NCI-H2081 (cell line): ENCODE measurements at regions not wholly inside any gene's neighbourhood (a gene's known extent, or its start where the extent isn't known, plus 50 kb on each side); places are given as distances from the start of the nearest gene placed in this dataset.
A peak's percentile ranks its signal among the peaks of the same experiment; 100 is the strongest.
"Not testable (repeated sequence)": the region's sequence is repeated elsewhere in the genome, so short reads cannot be mapped to it uniquely, and the experiment has no call there.

Experiments
- DNase-seq, 2 experiments: peaks; one replicate each; lab custom pipeline; 2025; lab: John Stamatoyannopoulos, UW

GRCh38 chr4:18670034-18670433 is 648.5 kb upstream of the LCORL start:
- DNase-seq = no peak

DNA sequence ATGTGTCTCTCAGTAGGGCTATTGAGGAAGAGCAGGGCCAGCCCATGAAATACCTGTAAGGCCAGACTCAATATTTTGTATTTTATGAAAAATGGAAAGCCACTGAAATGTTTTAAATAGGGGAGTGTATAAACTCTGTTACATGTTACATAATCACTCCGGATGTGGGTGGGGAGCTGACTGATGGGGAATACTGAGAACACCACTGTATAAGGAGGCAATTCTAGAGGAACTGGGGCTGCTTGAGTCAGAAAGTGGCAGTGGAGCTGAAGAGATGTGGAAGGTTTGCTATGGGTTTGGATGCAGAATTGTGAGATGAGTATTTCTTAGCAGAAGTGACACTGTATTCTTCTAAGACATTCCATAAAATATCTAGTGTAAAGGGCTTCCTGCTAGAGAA is 647.8 kb upstream of the LCORL start:
- DNase-seq = no peak

- no peak for DNase-seq
Measured at GRCh38 chr4:18666322-18666721, 644.8 kb upstream of the LCORL start.

DNA sequence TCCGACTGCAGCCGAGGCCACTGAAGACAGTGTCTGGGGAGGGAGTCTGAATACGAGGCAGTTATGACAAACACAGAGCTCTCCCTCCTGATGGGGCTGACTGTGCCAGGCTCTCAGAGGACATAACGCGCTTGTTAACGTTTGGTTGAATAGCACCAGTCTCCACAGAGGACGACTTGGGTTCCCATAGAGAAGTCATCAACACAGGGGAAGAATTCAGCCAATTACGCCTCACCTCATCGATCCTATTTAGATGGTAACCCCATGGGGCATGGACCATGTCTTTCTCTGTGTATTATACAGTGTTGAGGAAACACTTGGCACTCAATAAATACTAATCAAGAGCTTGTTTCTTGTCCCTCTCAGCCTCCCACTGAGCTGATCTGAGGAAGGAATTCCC is 642.6 kb upstream of the LCORL start:
- DNase-seq = no peak

DNA sequence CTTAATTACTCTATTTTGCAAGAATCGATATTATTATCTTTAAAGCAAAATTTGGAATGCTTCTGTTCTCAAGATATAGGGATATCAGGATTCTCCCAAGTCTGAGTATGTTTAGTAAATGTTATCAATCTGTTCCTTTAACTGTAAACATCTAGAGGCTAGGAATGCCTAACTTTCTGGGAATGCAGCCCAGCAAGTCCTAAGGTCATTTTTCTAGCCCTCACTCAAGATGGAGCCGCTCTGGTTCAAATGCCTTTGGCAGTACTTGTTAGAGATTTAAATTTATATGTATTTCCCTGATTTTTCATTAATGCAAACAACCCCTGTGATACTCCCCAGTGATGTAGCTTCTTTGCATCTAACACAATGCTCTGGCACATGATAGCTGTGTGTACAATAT is 623.8 kb upstream of the LCORL start:
- DNase-seq = no peak

- DNase-seq = no peak
Measured at GRCh38 chr4:18641334-18641733, 619.8 kb upstream of the LCORL start.

- DNase-seq = no peak
Measured at GRCh38 chr4:18638031-18638430, 616.5 kb upstream of the LCORL start.

- no peak for DNase-seq
Measured at GRCh38 chr4:18636001-18636585, 614.5 kb upstream of the LCORL start.

GRCh38 chr4:18635531-18635930 is 614.0 kb upstream of the LCORL start:
- no peak for DNase-seq

GRCh38 chr4:18631586-18631985 is 610.0 kb upstream of the LCORL start:
- no peak for DNase-seq

- no peak for DNase-seq
Measured at GRCh38 chr4:18630218-18631110, 608.9 kb upstream of the LCORL start.

DNA sequence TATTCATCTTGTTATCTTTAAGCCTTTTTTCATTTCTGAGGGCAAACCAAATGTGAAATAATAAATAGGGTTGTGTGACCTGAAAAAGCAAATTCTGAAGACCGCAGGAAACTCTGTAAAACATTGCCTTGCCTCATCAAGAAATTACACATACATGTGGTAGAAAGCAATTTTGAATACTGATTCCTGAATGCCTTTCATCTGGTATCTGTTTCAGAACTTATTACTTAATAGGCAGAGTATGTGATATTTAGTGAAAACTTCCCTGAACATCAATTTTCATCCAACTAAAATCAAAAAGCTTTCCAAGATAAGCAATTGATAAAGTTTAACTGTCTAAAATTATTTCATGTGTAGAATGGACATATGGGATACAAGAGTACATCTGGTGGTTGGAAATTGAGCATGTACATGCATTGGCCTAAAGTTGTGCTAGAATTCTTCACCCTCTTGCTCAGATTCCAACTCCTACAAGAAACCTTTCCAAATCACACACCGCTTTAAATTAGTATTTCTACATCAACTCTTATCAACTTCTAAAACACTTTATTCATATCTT is 606.0 kb upstream of the LCORL start:
- no peak for DNase-seq

GRCh38 chr4:18626996-18627395 is 605.4 kb upstream of the LCORL start:
- no peak for DNase-seq

- DNase-seq = no peak
Measured at GRCh38 chr4:18626366-18626765, 604.8 kb upstream of the LCORL start.

- DNase-seq = no peak
Measured at GRCh38 chr4:18621186-18621585, 599.6 kb upstream of the LCORL start.

DNA sequence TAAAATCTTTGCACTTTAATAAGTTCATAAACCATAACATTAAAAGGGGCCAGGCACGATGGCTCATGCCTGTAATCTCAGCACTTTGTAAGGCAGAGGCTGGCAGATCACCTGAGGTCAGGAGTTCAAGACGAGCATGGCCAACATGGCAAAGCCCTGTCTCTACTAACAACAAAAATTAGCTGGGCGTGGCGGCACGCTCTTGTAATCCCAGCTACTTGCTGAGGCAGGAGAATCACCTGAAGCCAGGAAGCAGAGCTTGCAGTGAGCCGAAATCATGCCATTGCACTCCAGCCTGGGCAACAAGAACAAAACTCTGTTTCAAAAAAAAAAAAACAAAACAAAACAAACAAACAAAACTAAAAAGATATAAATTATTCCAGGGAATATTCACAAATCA is 595.2 kb upstream of the LCORL start:
- no peak for DNase-seq

- no peak for DNase-seq
Measured at GRCh38 chr4:18611026-18611425, 589.5 kb upstream of the LCORL start.

- no peak for DNase-seq
Measured at GRCh38 chr4:18608908-18609533, 587.5 kb upstream of the LCORL start.

GRCh38 chr4:18602610-18603009 is 581.1 kb upstream of the LCORL start:
- DNase-seq = not testable (repeated sequence)

DNA sequence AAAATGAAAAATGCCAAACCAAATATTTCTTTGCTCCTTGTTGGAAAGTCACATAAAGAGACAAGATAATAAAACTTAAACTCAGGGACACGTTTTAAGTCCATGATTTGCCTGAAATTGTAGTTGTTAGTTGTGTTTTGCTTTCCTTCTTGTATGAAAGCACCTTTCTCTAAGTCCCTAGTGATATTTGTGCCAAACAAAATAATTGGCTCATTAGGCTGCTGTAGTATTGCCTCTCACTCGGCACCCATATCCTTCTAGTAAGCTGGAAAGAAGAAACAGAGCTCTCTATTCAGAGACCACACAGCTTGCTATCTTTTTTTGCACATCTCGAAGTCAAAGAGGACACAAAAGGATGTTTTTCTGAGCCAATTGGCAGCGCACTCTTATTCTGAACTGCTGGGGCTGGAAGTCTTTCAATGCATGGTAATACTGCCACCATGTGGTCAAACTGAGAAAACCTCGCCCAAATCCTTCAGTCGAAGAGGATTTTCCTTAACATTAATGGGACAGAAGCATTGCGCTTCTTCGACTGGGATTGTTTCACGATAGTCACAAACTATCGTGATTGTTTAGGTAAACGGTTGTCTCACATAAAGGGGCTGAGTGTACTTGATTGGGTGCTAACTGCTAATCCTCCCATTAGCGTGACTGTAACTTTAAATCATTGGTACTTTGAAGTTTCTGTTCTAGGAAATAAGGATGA is 571.9 kb upstream of the LCORL start:
- DNase-seq = peak; percentile 85 to 87

- DNase-seq = no peak
Measured at GRCh38 chr4:18582841-18583240, 561.3 kb upstream of the LCORL start.

DNA sequence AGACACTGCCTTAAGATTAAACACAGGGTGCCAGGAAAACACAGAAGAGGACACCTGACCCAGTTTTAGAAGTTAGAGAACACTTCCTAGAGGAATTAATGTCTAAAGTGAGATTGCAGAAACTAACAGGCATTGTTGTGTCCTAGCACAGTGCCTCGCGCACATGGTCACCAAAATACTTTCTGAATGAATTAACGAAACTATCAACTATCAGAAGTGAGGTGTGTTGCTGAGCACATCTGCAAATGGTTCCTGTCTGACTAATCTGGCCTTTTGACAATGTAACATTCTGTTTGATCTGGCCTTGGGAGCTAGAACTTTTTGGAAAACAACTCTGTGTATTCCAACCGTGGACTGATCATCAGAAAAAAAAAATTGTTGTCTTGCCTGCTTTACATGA is 556.8 kb upstream of the LCORL start:
- DNase-seq = no peak
